Endothelial cell of umbilical vein (primary cell): ENCODE measurements at regions not wholly inside any gene's neighbourhood (a gene's known extent, or its start where the extent isn't known, plus 50 kb on each side); places are given as distances from the start of the nearest gene placed in this dataset.

Source experiments
- BruUV-seq: library from RNA; stranded (reverse); fragments of 400-500 nt; replicated peaks from 2 replicates; lab custom pipeline; 2021; lab: Mats Ljungman, UMichigan
- CTCF ChIA-PET: fragments of 300-600, 350-600 bp; sonication (Branson Sonifier 250); formaldehyde crosslinking; loops from one replicate; lab custom pipeline; 2021; ENCODE audit warnings: antibody characterized with exemption, inconsistent platforms; lab: Charles Lee
- POLR2A ChIA-PET: fragments of 300-600, 350-600 bp; sonication (Branson Sonifier 250); formaldehyde crosslinking; loops from one replicate; lab custom pipeline; 2021; ENCODE audit warnings: antibody characterized with exemption, inconsistent platforms; lab: Charles Lee
- DNase-seq: peaks from one replicate; pipeline ENCODE4 v3.0.0-alpha.2; 2011; ENCODE audit warnings: low read depth, low spot score
- FAIRE-seq: peaks from 2 replicates; lab custom pipeline; 2011; peaks lifted over from hg19 to GRCh38; lab: Jason Lieb, UNC
- H2AFZ ChIP-seq: 2 replicates; pipeline ENCODE4 v1.6.0; 2012; ENCODE audit warnings: low read depth, low read length, control low read depth, inconsistent platforms
- H3K27ac ChIP-seq: 2 replicates; pipeline ENCODE4 v1.5.1; 2011; ENCODE audit warnings: low read depth, mild to moderate bottlenecking, control low read depth, low read length, moderate library complexity; ENCODE audit not compliant: insufficient read depth
- H3K27me3 ChIP-seq, 2 experiments: 2 replicates each; pipeline versions ENCODE4 v1.6.0 to v1.6.1; 2011; ENCODE audit warnings: low read length in 2 of 2, mixed read lengths in 1 of 2; ENCODE audit not compliant: control insufficient read depth in 2 of 2, insufficient read depth in 2 of 2
- H3K36me3 ChIP-seq, 2 experiments: 2 replicates in 1 of 2; 3 replicates in 1 of 2; pipeline ENCODE4 v1.5.1; 2011; ENCODE audit warnings: low read length in 2 of 2, mild to moderate bottlenecking in 1 of 2, moderate library complexity in 1 of 2; ENCODE audit not compliant: control insufficient read depth in 2 of 2, insufficient read depth in 2 of 2; ENCODE audit errors: extremely low read depth in 1 of 2
- H3K4me1 ChIP-seq: 3 replicates; pipeline ENCODE4 v1.5.1; 2011; ENCODE audit warnings: mild to moderate bottlenecking, low read length; ENCODE audit not compliant: control insufficient read depth, insufficient read depth; ENCODE audit errors: extremely low read depth
- H3K4me2 ChIP-seq: 2 replicates; pipeline ENCODE4 v1.6.1; 2011; ENCODE audit warnings: low read length, control low read depth, mixed read lengths; ENCODE audit not compliant: insufficient read depth
- H3K4me3 ChIP-seq, 3 experiments: fragments of 200-600 bp in 1 of 3; sonication (generic), shearing (Covaris generic) in 1 of 3; replicated peaks in 1 of 3; 2 replicates each; pipeline ENCODE4 v1.5.1; 2011 to 2016; ENCODE audit warnings: control low read depth in 3 of 3, low read length in 3 of 3, mild to moderate bottlenecking in 2 of 3, inconsistent platforms in 1 of 3, low read depth in 1 of 3, moderate library complexity in 1 of 3; ENCODE audit not compliant: insufficient read depth in 1 of 3
- H3K79me2 ChIP-seq: 2 replicates; pipeline ENCODE4 v1.6.0; 2012; ENCODE audit warnings: low read length, inconsistent platforms; ENCODE audit not compliant: control insufficient read depth, insufficient read depth
- H3K9ac ChIP-seq: replicated peaks from 2 replicates; pipeline ENCODE3; 2011; ENCODE audit warnings: low read length, control low read depth; ENCODE audit not compliant: insufficient read depth; ENCODE audit errors: extremely low read depth
- H3K9me1 ChIP-seq: replicated peaks from 3 replicates; pipeline ENCODE4 v1.6.0; 2011; ENCODE audit warnings: mild to moderate bottlenecking, low read length; ENCODE audit not compliant: control insufficient read depth, insufficient read depth; ENCODE audit errors: extremely low read depth
- H3K9me3 ChIP-seq: replicated peaks from 2 replicates; pipeline ENCODE4 v1.5.1; 2012; ENCODE audit warnings: low read length, inconsistent platforms; ENCODE audit not compliant: control insufficient read depth, insufficient read depth
- H4K20me1 ChIP-seq: replicated peaks from 2 replicates; pipeline ENCODE3; 2011; ENCODE audit warnings: mild to moderate bottlenecking, low read length; ENCODE audit not compliant: control insufficient read depth, insufficient read depth; ENCODE audit errors: extremely low read depth
- EZH2 ChIP-seq: IDR thresholded peaks from 2 replicates; pipeline ENCODE4 v1.6.1; 2012; ENCODE audit warnings: borderline replicate concordance, low read depth, mild to moderate bottlenecking, moderate library complexity, low read length, inconsistent platforms; ENCODE audit not compliant: severe bottlenecking
- FOS ChIP-seq: IDR thresholded peaks from 2 replicates; pipeline ENCODE4 v1.6.1; 2011; ENCODE audit warnings: mild to moderate bottlenecking, low read length, moderate library complexity, borderline replicate concordance; ENCODE audit not compliant: insufficient read depth
- GATA2 ChIP-seq: IDR thresholded peaks from 2 replicates; pipeline ENCODE4 v1.7.0; 2011; ENCODE audit warnings: low read depth, mild to moderate bottlenecking, moderate library complexity, mixed read lengths, low read length; ENCODE audit not compliant: insufficient read length, insufficient read depth
- JUN ChIP-seq: IDR thresholded peaks from 2 replicates; pipeline ENCODE4 v1.6.1; 2011; ENCODE audit warnings: borderline replicate concordance, low read depth; ENCODE audit not compliant: insufficient read length, insufficient read depth
- MYC ChIP-seq: IDR thresholded peaks from one replicate; pipeline ENCODE4 v1.6.1; 2011; ENCODE audit warnings: mild to moderate bottlenecking, low read depth, low read length
- POLR2A ChIP-seq: IDR thresholded peaks from 2 replicates; pipeline ENCODE4 v1.6.1; 2012; ENCODE audit warnings: low read depth, mild to moderate bottlenecking, control low read depth, low read length
- POLR2AphosphoS5 ChIP-seq: IDR thresholded peaks from 2 replicates; pipeline ENCODE4 v1.6.1; 2012; ENCODE audit warnings: low read depth, mild to moderate bottlenecking, control low read depth, low read length, moderate library complexity; ENCODE audit not compliant: insufficient read depth
- dilution Hi-C: fragments of 300-500 bp; cut with MboI; formaldehyde crosslinking; loops from one replicate; pipeline ENCODE4 v1.15.0; 2019; ENCODE audit warnings: low sequenced_read_pairs; ENCODE audit not compliant: extremely low pct_ligation_motif_present
- intact Hi-C: fragments of 100-400 bp; cut with micrococcal nuclease; formaldehyde crosslinking; loops from one replicate; pipeline ENCODE4 v1.10.0; 2022
- TF ChIP-seq, protein P1 (sequence below): IDR thresholded peaks from 2 replicates; pipeline ENCODE4 v1.6.1; 2011; ENCODE audit not compliant: insufficient read depth, insufficient read length
- TF ChIP-seq, protein P2 (sequence below), 2 donors: IDR thresholded peaks; 1 replicate in 1 of 2; 2 replicates in 1 of 2; pipeline ENCODE4 v1.5.1; 2011; ENCODE audit warnings: low read length in 2 of 2, mild to moderate bottlenecking in 2 of 2, moderate library complexity in 2 of 2, control low read depth in 1 of 2, inconsistent platforms in 1 of 2, low read depth in 1 of 2; ENCODE audit not compliant: insufficient read depth in 1 of 2; ENCODE audit errors: extremely low read depth in 1 of 2

DNA sequence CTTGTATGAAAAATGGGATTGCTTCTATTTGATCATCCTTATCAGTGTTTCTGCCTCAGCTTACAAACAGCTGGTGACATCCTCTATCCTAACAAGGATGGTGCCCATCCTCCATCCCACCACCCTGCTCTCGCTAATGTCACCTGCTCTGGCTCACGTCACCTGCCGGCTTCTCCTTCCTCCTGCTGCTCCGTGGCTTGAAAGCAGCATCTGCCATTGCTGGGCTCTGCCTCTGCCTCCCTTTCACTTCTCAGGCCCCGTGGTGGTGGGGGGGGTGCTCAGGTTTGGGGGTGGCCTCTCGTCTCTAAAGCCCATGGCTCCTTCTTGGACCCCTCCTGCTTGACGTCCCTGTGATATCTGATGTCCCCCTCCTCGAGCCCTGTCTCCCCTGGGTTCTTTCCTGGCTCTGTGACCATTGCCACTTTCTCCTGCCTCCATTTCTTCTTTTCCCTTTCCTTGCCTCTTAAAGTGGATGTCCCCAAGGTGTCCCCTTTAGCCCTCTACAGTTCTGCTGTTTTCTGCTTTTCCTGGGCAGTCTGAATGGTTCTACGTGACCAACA lies 135.5 kb upstream of the ERRFI1 start:
- DNase-seq (no peak), FAIRE-seq (no peak)
- ChIA-PET POLR2A (no interaction called here), CTCF (no interaction called here)
- no peaks in the 10 kb centered on the region for H3K79me2 ChIP-seq
- intact Hi-C loops (no loop called here), dilution Hi-C loops (no loop called here)
- no peaks in the 10 kb centered on the region for H4K20me1 ChIP-seq
- no peaks in the 10 kb centered on the region for H3K36me3 ChIP-seq
- no peak overlapping the region for H3K9ac ChIP-seq
- no peaks in the 10 kb centered on the region for H3K4me1 ChIP-seq
- no peaks in the 10 kb centered on the region for H3K9me3 ChIP-seq
- BruUV-seq, result no TSS peak
- no peak overlapping the region for H3K4me3 ChIP-seq
- H3K27ac ChIP-seq, result no peak overlapping the region
- H3K4me2 ChIP-seq, result no peak overlapping the region
- no peaks in the 10 kb centered on the region for H3K27me3 ChIP-seq
- no peak overlapping the region for H2AFZ ChIP-seq
- TF ChIP-seq JUN, result no peak
- TF ChIP-seq POLR2AphosphoS5, result no peak
- TF ChIP-seq, protein P1, sequence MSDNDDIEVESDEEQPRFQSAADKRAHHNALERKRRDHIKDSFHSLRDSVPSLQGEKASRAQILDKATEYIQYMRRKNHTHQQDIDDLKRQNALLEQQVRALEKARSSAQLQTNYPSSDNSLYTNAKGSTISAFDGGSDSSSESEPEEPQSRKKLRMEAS, result no peak
- no peak for TF ChIP-seq GATA2
- TF ChIP-seq EZH2, result no peak
- no peaks in the 10 kb centered on the region for H3K9me1 ChIP-seq

DNA sequence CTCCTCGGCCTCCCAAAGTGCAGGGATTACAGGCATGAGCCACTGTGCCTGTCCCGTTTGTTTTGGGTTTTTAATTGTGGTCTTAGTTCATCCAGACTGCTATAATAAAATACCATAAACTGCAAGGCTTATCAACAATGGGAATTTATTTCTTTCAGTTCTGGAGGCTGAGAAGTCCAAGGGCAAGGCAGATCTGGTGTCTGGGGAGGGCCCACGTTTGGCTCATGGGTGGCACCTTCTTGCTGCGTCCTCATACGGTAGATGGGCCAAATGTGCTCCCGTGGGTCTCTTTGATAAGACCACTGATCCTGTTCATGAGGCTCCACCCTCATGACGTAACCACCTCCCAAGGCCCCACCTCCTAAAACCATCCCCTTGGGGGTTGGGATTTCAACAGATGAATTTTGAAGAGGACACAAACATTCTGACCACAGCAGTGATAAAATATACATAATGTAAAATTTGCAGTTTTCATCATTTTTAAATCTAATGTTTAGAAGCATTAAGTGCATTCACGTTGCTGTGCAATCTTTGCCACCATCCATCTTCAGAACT lies 133.4 kb upstream of the ERRFI1 start:
- Histone ChIP-seq H2AFZ (no peak overlapping the region), H3K9me1 (no peaks in the 10 kb centered on the region), H3K9me3 (no peaks in the 10 kb centered on the region), H3K4me1 (peaks cover 5% of the 10 kb centered on the region), H3K27ac (no peak overlapping the region), H4K20me1 (no peaks in the 10 kb centered on the region), H3K79me2 (no peaks in the 10 kb centered on the region), H3K4me3 (no peak overlapping the region), H3K36me3 (no peaks in the 10 kb centered on the region), H3K9ac (no peak overlapping the region), H3K4me2 (no peak overlapping the region), H3K27me3 (no peaks in the 10 kb centered on the region)
- DNase-seq (no peak), FAIRE-seq (no peak)
- dilution Hi-C loops (no loop called here), intact Hi-C loops (no loop called here)
- TF ChIP-seq POLR2AphosphoS5 (no peak), POLR2A (no peak), FOS (no peak), JUN (no peak), EZH2 (no peak), MYC (no peak), GATA2 (no peak)
- TF ChIP-seq, protein P2, sequence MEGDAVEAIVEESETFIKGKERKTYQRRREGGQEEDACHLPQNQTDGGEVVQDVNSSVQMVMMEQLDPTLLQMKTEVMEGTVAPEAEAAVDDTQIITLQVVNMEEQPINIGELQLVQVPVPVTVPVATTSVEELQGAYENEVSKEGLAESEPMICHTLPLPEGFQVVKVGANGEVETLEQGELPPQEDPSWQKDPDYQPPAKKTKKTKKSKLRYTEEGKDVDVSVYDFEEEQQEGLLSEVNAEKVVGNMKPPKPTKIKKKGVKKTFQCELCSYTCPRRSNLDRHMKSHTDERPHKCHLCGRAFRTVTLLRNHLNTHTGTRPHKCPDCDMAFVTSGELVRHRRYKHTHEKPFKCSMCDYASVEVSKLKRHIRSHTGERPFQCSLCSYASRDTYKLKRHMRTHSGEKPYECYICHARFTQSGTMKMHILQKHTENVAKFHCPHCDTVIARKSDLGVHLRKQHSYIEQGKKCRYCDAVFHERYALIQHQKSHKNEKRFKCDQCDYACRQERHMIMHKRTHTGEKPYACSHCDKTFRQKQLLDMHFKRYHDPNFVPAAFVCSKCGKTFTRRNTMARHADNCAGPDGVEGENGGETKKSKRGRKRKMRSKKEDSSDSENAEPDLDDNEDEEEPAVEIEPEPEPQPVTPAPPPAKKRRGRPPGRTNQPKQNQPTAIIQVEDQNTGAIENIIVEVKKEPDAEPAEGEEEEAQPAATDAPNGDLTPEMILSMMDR (IDR thresholded peaks at IDR 0.05; ENCODE audit: extremely low read depth in 1 of 2, insufficient read depth in 1 of 2, low read depth in 1 of 2, low read length in 2 of 2), result no peak
- TF ChIP-seq, protein P1, result no peak
- POLR2A ChIA-PET, result no interaction called here
- CTCF ChIA-PET, result no interaction called here
- BruUV-seq, result no TSS peak
